ENCODE measurements at regions not wholly inside any gene's neighbourhood (a gene's known extent, or its start where the extent isn't known, plus 50 kb on each side); places are given as distances from the start of the nearest gene placed in this dataset.

- no peak for TF ChIP-seq RELB (IDR thresholded peaks at IDR 0.05; ENCODE audit: low read depth)
These were observed 1170.9 kb downstream of the C4orf33 start (continued) for GRCh38 chr4:130266814-130267213.

GRCh38 chr4:130288576-130288975 lies 1192.6 kb downstream of the C4orf33 start:
- WGBS (ENCODE audit: insufficient coverage, insufficient replicate concordance, low lambda C conversion rate, missing lambda C conversion rate) = 0% methylated on average over 1 of the region's 1 CpG
- BruUV-seq (replicated peaks) = no TSS peak

More at GRCh38 chr4:130288576-130288975, 1192.6 kb downstream of the C4orf33 start:
- ATAC-seq = no peak
- ChIA-PET POLR2A (no interaction called here), CTCF (no interaction called here), SMC1A (ENCODE audit: uncharacterized antibody, unreplicated experiment) (no interaction called here), RAD21 (ENCODE audit: unreplicated experiment) (no interaction called here)
- H3K9ac ChIP-seq (ENCODE audit: control insufficient read depth, insufficient read depth, low read length) = no peak overlapping the region
- intact Hi-C loops (cut with micrococcal nuclease; ENCODE audit: unreplicated experiment) = no loop called here
- no peaks in the 10 kb centered on the region for H3K9me3 ChIP-seq (replicated peaks; ENCODE audit: control insufficient read depth, insufficient read depth, low read length)
- no peaks in the 10 kb centered on the region for H3K27me3 ChIP-seq (replicated peaks in 1 of 2; ENCODE audit: control insufficient read depth in 2 of 2, insufficient read depth in 2 of 2, low read length in 1 of 2)
- DNase-seq (ENCODE audit: low read depth, low spot score) = no peak
- FAIRE-seq = no peak
- H3K36me3 ChIP-seq (ENCODE audit: control insufficient read depth in 2 of 2, insufficient read depth in 2 of 2, low read length in 1 of 2) = no peaks in the 10 kb centered on the region
- no peak for TF ChIP-seq E2F8 (IDR thresholded peaks at IDR 0.05; ENCODE audit: low read depth, partially characterized antibody)
- TF ChIP-seq DPF2 (IDR thresholded peaks at IDR 0.05) = no peak
- H4K20me1 ChIP-seq (ENCODE audit: control insufficient read depth, insufficient read depth) = no peaks in the 10 kb centered on the region
- H3K4me3 ChIP-seq = no peak overlapping the region
- no peaks in the 10 kb centered on the region for H3K79me2 ChIP-seq (ENCODE audit: control insufficient read depth, insufficient read depth, low read length)
- H3K4me2 ChIP-seq (ENCODE audit: control insufficient read depth, insufficient read depth) = no peak overlapping the region
- in situ Hi-C loops (cut with MboI) = no loop called here
- no peaks in the 10 kb centered on the region for H3K4me1 ChIP-seq (ENCODE audit: control insufficient read depth, insufficient read depth, low read length)
- no peak overlapping the region for H2AFZ ChIP-seq (ENCODE audit: control insufficient read depth, low read depth, low read length)
- no peak overlapping the region for H3K27ac ChIP-seq (ENCODE audit: control insufficient read depth, insufficient read depth)

Data from GM12878 (cell line).